ENCODE measurements at regions not wholly inside any gene's neighbourhood (a gene's known extent, or its start where the extent isn't known, plus 50 kb on each side); places are given as distances from the start of the nearest gene placed in this dataset.

- TF ChIP-seq ZNF770 (CRISPR knock-in tag; IDR thresholded peaks at IDR 0.05) (no peak), BHLHE40 (IDR thresholded peaks at IDR 0.05; ENCODE audit: low read length) (no peak), ARID4A (CRISPR knock-in tag; IDR thresholded peaks at IDR 0.05; ENCODE audit: borderline replicate concordance) (no peak), NR0B2 (CRISPR knock-in tag; IDR thresholded peaks at IDR 0.05) (no peak), MIXL1 (CRISPR knock-in tag; IDR thresholded peaks at IDR 0.05) (no peak), NFRKB (IDR thresholded peaks at IDR 0.05) (no peak)
Measured at GRCh38 chr22:49007013-49007653, 820.5 kb downstream of the BRD1 start (continued).

Measured in HepG2 (cell line).